Gastrocnemius medialis (tissue), 4 donors: ENCODE measurements at regions not wholly inside any gene's neighbourhood (a gene's known extent, or its start where the extent isn't known, plus 50 kb on each side); places are given as distances from the start of the nearest gene placed in this dataset.

Experiments used
- POLR2A ChIP-seq, 2 donors: fragments of 450-650 bp; IDR thresholded peaks; one replicate each; pipeline ENCODE4 v1.6.1; 2017; ENCODE audit warnings: antibody characterized with exemption in 2 of 2, mild to moderate bottlenecking in 2 of 2, moderate library complexity in 2 of 2
- TF ChIP-seq, protein P1 (sequence below), 5 experiments: fragments of 450-650 bp in 3 of 5; fragments of 200-600 bp in 2 of 5; sonication (generic) in 2 of 5; IDR thresholded peaks in 4 of 5; conservative IDR thresholded peaks in 1 of 5; 1 replicate in 4 of 5; 2 replicates in 1 of 5; pipeline ENCODE4 v1.5.1; 2016 to 2019; ENCODE audit warnings: antibody characterized with exemption in 5 of 5, mild to moderate bottlenecking in 3 of 5, moderate library complexity in 3 of 5

- TF ChIP-seq, protein P1, sequence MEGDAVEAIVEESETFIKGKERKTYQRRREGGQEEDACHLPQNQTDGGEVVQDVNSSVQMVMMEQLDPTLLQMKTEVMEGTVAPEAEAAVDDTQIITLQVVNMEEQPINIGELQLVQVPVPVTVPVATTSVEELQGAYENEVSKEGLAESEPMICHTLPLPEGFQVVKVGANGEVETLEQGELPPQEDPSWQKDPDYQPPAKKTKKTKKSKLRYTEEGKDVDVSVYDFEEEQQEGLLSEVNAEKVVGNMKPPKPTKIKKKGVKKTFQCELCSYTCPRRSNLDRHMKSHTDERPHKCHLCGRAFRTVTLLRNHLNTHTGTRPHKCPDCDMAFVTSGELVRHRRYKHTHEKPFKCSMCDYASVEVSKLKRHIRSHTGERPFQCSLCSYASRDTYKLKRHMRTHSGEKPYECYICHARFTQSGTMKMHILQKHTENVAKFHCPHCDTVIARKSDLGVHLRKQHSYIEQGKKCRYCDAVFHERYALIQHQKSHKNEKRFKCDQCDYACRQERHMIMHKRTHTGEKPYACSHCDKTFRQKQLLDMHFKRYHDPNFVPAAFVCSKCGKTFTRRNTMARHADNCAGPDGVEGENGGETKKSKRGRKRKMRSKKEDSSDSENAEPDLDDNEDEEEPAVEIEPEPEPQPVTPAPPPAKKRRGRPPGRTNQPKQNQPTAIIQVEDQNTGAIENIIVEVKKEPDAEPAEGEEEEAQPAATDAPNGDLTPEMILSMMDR (IDR thresholded peaks at IDR 0.05 in 4 of 5, conservative IDR thresholded peaks at IDR 0.05 in 1 of 5) = no peak
- no peak for TF ChIP-seq POLR2A (IDR thresholded peaks at IDR 0.05)
These were observed 909.6 kb downstream of the VRK1 start for GRCh38 chr14:97706819-97707218.
